ENCODE measurements at regions not wholly inside any gene's neighbourhood (a gene's known extent, or its start where the extent isn't known, plus 50 kb on each side); places are given as distances from the start of the nearest gene placed in this dataset.
A peak's percentile ranks its signal among the peaks of the same experiment; 100 is the strongest.

- WGBS, 2 experiments (ENCODE audit: insufficient coverage in 2 of 2) = 80% methylated on average over 1 of the region's 2 CpGs; no CpG with 5 or more reads in 1 of the 2 experiments
- Histone ChIP-seq H3K9me3 (ENCODE audit: control insufficient read depth, low read length) (peaks cover 3% of the 10 kb centered on the region), H3K36me3 (ENCODE audit: control insufficient read depth, insufficient read depth, low read length) (no peaks in the 10 kb centered on the region), H3K4me3 (ENCODE audit: extremely low read depth, insufficient read depth, low read length, poor library complexity, severe bottlenecking) (no peak overlapping the region), H3K27ac (ENCODE audit: low read depth, low read length, severe bottlenecking) (no peak overlapping the region), H3K4me1 (ENCODE audit: control insufficient read depth, insufficient read depth, low read length, poor library complexity, severe bottlenecking) (no peaks in the 10 kb centered on the region)
Observed at GRCh38 chr4:103457566-103457965, 259.4 kb upstream of the CENPE start.

GRCh38 chr4:103451341-103451740 is 253.2 kb upstream of the CENPE start:
- Histone ChIP-seq H3K4me1 (ENCODE audit: control insufficient read depth, insufficient read depth, low read length, poor library complexity, severe bottlenecking) (no peaks in the 10 kb centered on the region), H3K36me3 (ENCODE audit: control insufficient read depth, insufficient read depth, low read length) (no peaks in the 10 kb centered on the region), H3K9me3 (ENCODE audit: control insufficient read depth, low read length) (peaks cover 3% of the 10 kb centered on the region), H3K4me3 (ENCODE audit: extremely low read depth, insufficient read depth, low read length, poor library complexity, severe bottlenecking) (no peak overlapping the region), H3K27ac (ENCODE audit: low read depth, low read length, severe bottlenecking) (no peak overlapping the region)
- 79 to 92% methylated on average over 2 of the region's 2 CpGs for WGBS, 2 experiments (ENCODE audit: insufficient coverage in 2 of 2)

DNA sequence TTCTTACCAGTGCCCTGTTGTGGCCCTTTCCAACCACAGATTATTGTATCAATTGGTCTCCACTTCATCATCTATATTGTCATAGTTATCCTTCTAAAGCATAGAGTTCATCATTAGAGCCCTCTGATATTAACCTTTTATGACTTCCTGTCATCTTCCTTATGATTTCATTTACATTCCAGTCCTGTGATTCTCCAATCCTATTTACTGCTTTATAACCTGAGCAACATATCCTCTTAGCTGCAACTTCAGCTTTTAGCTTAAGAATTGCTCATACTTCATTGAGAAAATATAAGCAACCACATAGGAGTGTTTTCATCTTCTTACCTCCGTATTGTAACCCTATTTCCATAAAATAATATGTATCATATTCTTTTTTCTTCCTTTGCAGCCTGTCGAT is 252.6 kb upstream of the CENPE start:
- Histone ChIP-seq H3K4me1 (ENCODE audit: control insufficient read depth, insufficient read depth, low read length, poor library complexity, severe bottlenecking) (no peaks in the 10 kb centered on the region), H3K4me3 (ENCODE audit: extremely low read depth, insufficient read depth, low read length, poor library complexity, severe bottlenecking) (no peak overlapping the region), H3K9me3 (ENCODE audit: control insufficient read depth, low read length) (peaks cover 3% of the 10 kb centered on the region), H3K36me3 (ENCODE audit: control insufficient read depth, insufficient read depth, low read length) (no peaks in the 10 kb centered on the region), H3K27ac (ENCODE audit: low read depth, low read length, severe bottlenecking) (no peak overlapping the region)
- WGBS, 2 experiments (ENCODE audit: insufficient coverage in 2 of 2) = 100% methylated on average over 1 of the region's 2 CpGs; no CpG with 5 or more reads in 1 of the 2 experiments

DNA sequence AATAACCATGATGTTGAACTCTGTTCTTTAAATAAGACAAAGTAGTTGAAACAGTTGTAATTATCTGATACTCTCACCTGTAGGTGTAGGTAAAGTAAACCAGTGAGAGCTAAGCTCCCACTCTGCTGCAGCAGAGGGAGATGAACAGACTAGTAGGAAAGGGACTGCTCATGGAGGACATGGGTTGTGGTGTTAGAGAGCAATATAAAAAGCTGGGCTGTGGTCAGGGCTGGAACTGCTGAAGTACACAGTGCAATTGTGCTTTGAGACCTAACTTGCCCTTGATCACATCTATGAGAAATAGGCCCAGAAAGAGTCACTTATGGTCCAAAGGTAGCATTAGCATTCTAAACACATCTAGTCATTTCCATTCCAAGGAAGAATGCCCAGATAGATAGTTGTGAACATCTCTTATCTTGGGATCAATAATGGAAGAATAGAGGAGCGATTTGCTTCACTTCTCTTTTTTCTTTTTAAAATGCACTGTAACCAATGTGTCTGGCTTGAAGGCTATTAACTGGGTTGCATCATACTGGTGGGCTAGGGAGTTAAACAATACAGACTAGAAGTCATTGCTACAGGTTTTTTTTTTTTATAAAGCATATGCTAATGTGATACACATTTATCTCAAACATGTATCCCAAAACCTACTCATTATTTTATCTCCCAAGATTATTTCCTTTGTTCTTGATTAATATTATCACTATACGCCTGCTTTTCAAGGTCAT is 251.3 kb upstream of the CENPE start:
- no peak overlapping the region for H3K4me3 ChIP-seq (ENCODE audit: extremely low read depth, insufficient read depth, low read length, poor library complexity, severe bottlenecking)
- no peaks in the 10 kb centered on the region for H3K36me3 ChIP-seq (ENCODE audit: control insufficient read depth, insufficient read depth, low read length)
- WGBS, 2 experiments (ENCODE audit: insufficient coverage in 2 of 2) = 88 to 100% methylated on average over 1 of the region's 2 CpGs
- H3K27ac ChIP-seq (ENCODE audit: low read depth, low read length, severe bottlenecking) = no peak overlapping the region
- H3K4me1 ChIP-seq (ENCODE audit: control insufficient read depth, insufficient read depth, low read length, poor library complexity, severe bottlenecking) = no peaks in the 10 kb centered on the region
- no peaks in the 10 kb centered on the region for H3K9me3 ChIP-seq (ENCODE audit: control insufficient read depth, low read length)

DNA sequence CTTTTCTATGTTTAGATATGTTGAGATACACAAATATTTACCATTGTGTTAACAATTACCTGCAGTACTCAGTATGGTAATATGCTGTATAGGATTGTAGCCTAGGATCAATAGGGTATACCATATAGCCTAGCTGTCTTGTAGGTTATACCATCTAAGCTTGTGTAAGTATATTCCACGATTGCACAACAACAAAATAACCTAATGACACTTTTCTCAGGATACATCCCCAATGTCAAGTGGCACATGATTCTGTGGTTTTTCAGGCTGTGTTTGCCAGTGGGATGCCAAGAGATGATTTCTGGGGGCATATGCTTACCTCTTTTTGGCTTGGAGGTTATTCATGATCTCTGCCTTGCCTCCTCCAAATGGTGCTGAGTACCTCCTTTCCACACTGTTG is 247.2 kb upstream of the CENPE start:
- H3K36me3 ChIP-seq (ENCODE audit: control insufficient read depth, insufficient read depth, low read length) = no peaks in the 10 kb centered on the region
- H3K4me1 ChIP-seq (ENCODE audit: control insufficient read depth, insufficient read depth, low read length, poor library complexity, severe bottlenecking) = no peaks in the 10 kb centered on the region
- H3K9me3 ChIP-seq (ENCODE audit: control insufficient read depth, low read length) = no peaks in the 10 kb centered on the region
- no peak overlapping the region for H3K27ac ChIP-seq (ENCODE audit: low read depth, low read length, severe bottlenecking)
- H3K4me3 ChIP-seq (ENCODE audit: extremely low read depth, insufficient read depth, low read length, poor library complexity, severe bottlenecking) = no peak overlapping the region
- WGBS, 2 experiments (ENCODE audit: insufficient coverage in 2 of 2) = 80% methylated on average over 1 of the region's 1 CpG; no CpG with 5 or more reads in 1 of the 2 experiments

DNA sequence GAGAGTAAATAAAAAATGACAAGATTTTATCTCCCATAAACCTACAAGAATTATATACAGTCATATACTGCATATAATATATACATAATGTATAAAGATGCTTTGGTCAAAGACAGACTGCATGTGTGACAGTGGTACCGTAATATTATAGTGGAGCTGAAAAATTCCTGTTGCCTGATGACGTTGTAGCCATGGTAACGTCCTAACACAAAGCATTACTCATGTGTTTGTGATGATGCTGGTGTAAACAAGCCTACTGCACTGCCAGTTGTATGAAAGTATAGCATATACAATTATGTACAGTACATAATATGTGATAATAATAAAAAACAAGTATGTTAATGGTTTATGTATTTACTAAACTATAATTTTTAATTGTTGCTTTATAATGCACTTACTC is 245.2 kb upstream of the CENPE start:
- Histone ChIP-seq H3K4me3 (ENCODE audit: extremely low read depth, insufficient read depth, low read length, poor library complexity, severe bottlenecking) (no peak overlapping the region), H3K9me3 (ENCODE audit: control insufficient read depth, low read length) (no peaks in the 10 kb centered on the region), H3K36me3 (ENCODE audit: control insufficient read depth, insufficient read depth, low read length) (no peaks in the 10 kb centered on the region), H3K27ac (ENCODE audit: low read depth, low read length, severe bottlenecking) (peak overlapping the region; percentile 52), H3K4me1 (ENCODE audit: control insufficient read depth, insufficient read depth, low read length, poor library complexity, severe bottlenecking) (no peaks in the 10 kb centered on the region)
- 87% methylated on average over 3 of the region's 3 CpGs; no CpG with 5 or more reads in 1 of the 2 experiments for WGBS, 2 experiments (ENCODE audit: insufficient coverage in 2 of 2)

DNA sequence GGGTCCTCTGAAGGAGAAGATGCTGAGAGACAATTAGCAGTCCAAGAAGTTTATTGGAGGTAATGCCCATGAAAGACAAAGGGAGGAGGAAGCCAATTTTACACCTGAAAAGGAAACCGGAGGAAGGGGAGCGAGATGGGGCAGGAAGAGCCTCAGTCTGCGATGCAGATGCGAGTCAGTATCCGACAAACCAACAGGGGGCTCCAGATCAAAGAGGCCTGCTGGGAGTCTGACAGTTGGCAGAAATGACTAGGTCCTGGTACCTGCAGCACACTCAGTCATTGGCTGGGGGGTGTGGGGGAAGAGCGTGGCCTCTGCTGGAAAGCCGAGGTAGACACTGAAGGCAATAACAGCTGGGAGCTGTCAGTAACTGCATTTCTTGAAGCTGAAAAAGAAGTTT is 231.1 kb upstream of the CENPE start:
- Histone ChIP-seq H3K4me3 (ENCODE audit: extremely low read depth, insufficient read depth, low read length, poor library complexity, severe bottlenecking) (no peak overlapping the region), H3K27ac (ENCODE audit: low read depth, low read length, severe bottlenecking) (no peak overlapping the region)
- WGBS, 2 experiments (ENCODE audit: insufficient coverage in 2 of 2) = 23 to 31% methylated on average over 4 to 7 of the region's 7 CpGs

GRCh38 chr4:103425406-103425805 is 227.3 kb upstream of the CENPE start:
- WGBS, 2 experiments (ENCODE audit: insufficient coverage in 2 of 2) = no CpG with 5 or more reads among the region's 1 CpG
- no peak overlapping the region for H3K4me3 ChIP-seq (ENCODE audit: extremely low read depth, insufficient read depth, low read length, poor library complexity, severe bottlenecking)
- no peaks in the 10 kb centered on the region for H3K4me1 ChIP-seq (ENCODE audit: control insufficient read depth, insufficient read depth, low read length, poor library complexity, severe bottlenecking)
- no peak overlapping the region for H3K27ac ChIP-seq (ENCODE audit: low read depth, low read length, severe bottlenecking)
- H3K9me3 ChIP-seq (ENCODE audit: control insufficient read depth, low read length) = no peaks in the 10 kb centered on the region
- H3K36me3 ChIP-seq (ENCODE audit: control insufficient read depth, insufficient read depth, low read length) = no peaks in the 10 kb centered on the region

More for the DNA sequence above, 231.1 kb upstream of the CENPE start:
- H3K9me3 ChIP-seq (ENCODE audit: control insufficient read depth, low read length) = no peaks in the 10 kb centered on the region
- H3K4me1 ChIP-seq (ENCODE audit: control insufficient read depth, insufficient read depth, low read length, poor library complexity, severe bottlenecking) = no peaks in the 10 kb centered on the region
- H3K36me3 ChIP-seq (ENCODE audit: control insufficient read depth, insufficient read depth, low read length) = no peaks in the 10 kb centered on the region

DNA sequence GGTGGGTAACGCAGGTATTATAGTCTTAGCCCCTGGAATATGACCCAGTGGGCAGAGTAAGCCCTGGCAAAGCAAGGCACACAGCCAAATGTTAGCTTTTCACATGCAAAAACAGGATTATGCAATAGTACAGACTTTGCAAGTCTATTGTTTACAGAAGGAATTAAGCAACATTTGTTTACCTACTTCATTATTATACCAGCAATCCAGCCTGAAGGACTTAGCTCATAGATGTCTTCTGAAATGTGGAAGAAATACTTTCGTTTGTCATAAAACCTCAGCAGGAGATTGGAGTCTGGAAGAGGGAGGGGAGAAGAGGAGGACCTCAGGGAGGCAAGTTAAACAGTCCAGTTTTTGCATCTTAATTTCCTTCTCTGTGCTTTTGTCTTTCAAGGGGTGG is 226.7 kb upstream of the CENPE start:
- Histone ChIP-seq H3K9me3 (ENCODE audit: control insufficient read depth, low read length) (no peaks in the 10 kb centered on the region), H3K27ac (ENCODE audit: low read depth, low read length, severe bottlenecking) (no peak overlapping the region), H3K4me3 (ENCODE audit: extremely low read depth, insufficient read depth, low read length, poor library complexity, severe bottlenecking) (no peak overlapping the region), H3K36me3 (ENCODE audit: control insufficient read depth, insufficient read depth, low read length) (no peaks in the 10 kb centered on the region), H3K4me1 (ENCODE audit: control insufficient read depth, insufficient read depth, low read length, poor library complexity, severe bottlenecking) (no peaks in the 10 kb centered on the region)
- 26 to 58% methylated on average over 2 of the region's 2 CpGs for WGBS, 2 experiments (ENCODE audit: insufficient coverage in 2 of 2)

DNA sequence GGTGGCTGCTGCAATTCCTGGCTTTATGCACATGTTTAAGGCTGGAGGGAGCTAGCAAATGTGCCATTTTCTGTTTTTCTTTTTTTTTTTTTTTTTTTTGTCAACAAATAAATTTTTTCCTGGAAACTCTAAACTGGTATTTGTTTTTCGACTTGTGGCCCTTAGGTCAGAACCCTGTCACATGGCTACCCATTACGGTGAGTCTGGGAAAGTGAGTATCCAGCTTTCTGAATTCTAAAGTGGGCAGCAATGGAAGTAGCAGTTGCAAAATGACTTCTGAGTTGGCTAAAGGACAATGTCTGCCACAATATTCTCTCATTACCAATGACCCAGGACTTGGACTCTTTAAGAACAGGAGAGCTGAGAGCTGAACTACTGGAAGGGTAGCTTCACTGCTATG is 225.1 kb upstream of the CENPE start:
- Histone ChIP-seq H3K4me1 (ENCODE audit: control insufficient read depth, insufficient read depth, low read length, poor library complexity, severe bottlenecking) (no peaks in the 10 kb centered on the region), H3K27ac (ENCODE audit: low read depth, low read length, severe bottlenecking) (no peak overlapping the region), H3K4me3 (ENCODE audit: extremely low read depth, insufficient read depth, low read length, poor library complexity, severe bottlenecking) (no peak overlapping the region), H3K36me3 (ENCODE audit: control insufficient read depth, insufficient read depth, low read length) (no peaks in the 10 kb centered on the region), H3K9me3 (ENCODE audit: control insufficient read depth, low read length) (no peaks in the 10 kb centered on the region)
- WGBS, 2 experiments (ENCODE audit: insufficient coverage in 2 of 2) = 90 to 100% methylated on average over 2 of the region's 2 CpGs

DNA sequence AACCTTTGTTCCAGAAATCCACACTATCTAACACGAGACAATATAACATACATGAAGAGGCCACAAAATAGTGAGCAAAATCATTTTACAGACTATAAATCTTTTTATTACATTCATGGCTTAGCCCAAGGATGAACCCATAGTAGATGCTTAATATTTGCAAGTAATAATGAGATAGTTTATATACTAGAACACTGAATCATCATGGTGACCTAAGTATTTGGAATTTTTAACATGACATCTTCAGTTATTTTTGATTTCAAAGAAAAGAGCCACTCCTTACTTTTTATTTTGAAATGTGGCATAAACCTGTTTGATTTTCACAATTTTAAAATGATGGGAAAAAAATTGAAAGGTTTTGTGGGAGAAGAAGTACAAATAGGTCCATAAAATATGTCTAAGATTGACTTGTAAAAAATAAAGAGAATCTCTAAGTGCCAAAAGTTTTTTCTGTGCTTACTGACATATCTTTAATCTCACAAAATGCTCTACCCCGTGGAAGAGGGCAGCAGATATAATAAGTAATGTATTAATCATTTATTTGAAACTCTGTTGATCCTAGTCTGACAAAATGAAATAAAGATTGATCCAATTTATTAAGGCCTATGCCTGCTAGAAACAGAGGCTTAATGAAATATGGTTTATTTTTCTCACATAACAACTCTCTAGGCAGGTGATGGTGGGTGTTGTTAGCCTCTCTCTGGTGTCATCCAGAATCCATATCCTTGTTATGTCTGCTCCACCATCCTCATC is 224.5 kb upstream of the CENPE start:
- Histone ChIP-seq H3K4me3 (ENCODE audit: extremely low read depth, insufficient read depth, low read length, poor library complexity, severe bottlenecking) (no peak overlapping the region), H3K27ac (ENCODE audit: low read depth, low read length, severe bottlenecking) (no peak overlapping the region), H3K36me3 (ENCODE audit: control insufficient read depth, insufficient read depth, low read length) (no peaks in the 10 kb centered on the region), H3K9me3 (ENCODE audit: control insufficient read depth, low read length) (no peaks in the 10 kb centered on the region), H3K4me1 (ENCODE audit: control insufficient read depth, insufficient read depth, low read length, poor library complexity, severe bottlenecking) (no peaks in the 10 kb centered on the region)
- WGBS, 2 experiments (ENCODE audit: insufficient coverage in 2 of 2) = 100% methylated on average over 1 of the region's 2 CpGs; no CpG with 5 or more reads in 1 of the 2 experiments
